ENCODE measurements at regions not wholly inside any gene's neighbourhood (a gene's known extent, or its start where the extent isn't known, plus 50 kb on each side); places are given as distances from the start of the nearest gene placed in this dataset.
"Not testable (repeated sequence)": the region's sequence is repeated elsewhere in the genome, so short reads cannot be mapped to it uniquely, and the experiment has no call there.

GRCh38 chr5:130955041-130955440 is 210.0 kb downstream of the HINT1 start:
- no peak for DNase-seq (ENCODE audit: low spot score)

- no peak for DNase-seq (ENCODE audit: low spot score)
These were observed 210.7 kb downstream of the HINT1 start for GRCh38 chr5:130954336-130954735.

GRCh38 chr5:130939059-130939458 is 226.0 kb downstream of the HINT1 start:
- DNase-seq (ENCODE audit: low spot score): no peak

GRCh38 chr5:130937046-130937445 is 228.0 kb downstream of the HINT1 start:
- DNase-seq (ENCODE audit: low spot score): no peak

- no peak for DNase-seq (ENCODE audit: low spot score)
These were observed 241.4 kb downstream of the HINT1 start for GRCh38 chr5:130923543-130924124.

- no peak for DNase-seq (ENCODE audit: low spot score)
These were observed 253.0 kb downstream of the HINT1 start for GRCh38 chr5:130912088-130912487.

- DNase-seq (ENCODE audit: low spot score): no peak
These were observed 256.9 kb downstream of the HINT1 start for GRCh38 chr5:130908186-130908585.

- DNase-seq (ENCODE audit: low spot score): peak; percentile 52
These were observed 267.4 kb downstream of the HINT1 start for GRCh38 chr5:130897537-130898195.

GRCh38 chr5:130897181-130897536 is 267.9 kb downstream of the HINT1 start:
- not testable (repeated sequence) for DNase-seq (ENCODE audit: low spot score)

GRCh38 chr5:130896636-130897035 is 268.4 kb downstream of the HINT1 start:
- no peak for DNase-seq (ENCODE audit: low spot score)

- no peak for DNase-seq (ENCODE audit: low spot score)
These were observed 272.1 kb downstream of the HINT1 start for GRCh38 chr5:130893006-130893405.

GRCh38 chr5:130890610-130891009 is 274.4 kb downstream of the HINT1 start:
- DNase-seq (ENCODE audit: low spot score): no peak

GRCh38 chr5:130885691-130886090 is 279.4 kb downstream of the HINT1 start:
- DNase-seq (ENCODE audit: low spot score): no peak

- no peak for DNase-seq (ENCODE audit: low spot score)
These were observed 280.0 kb downstream of the HINT1 start for GRCh38 chr5:130885027-130885426.

GRCh38 chr5:130884023-130884422 is 281.0 kb downstream of the HINT1 start:
- no peak for DNase-seq (ENCODE audit: low spot score)

GRCh38 chr5:130875656-130876055 is 289.4 kb downstream of the HINT1 start:
- no peak for DNase-seq (ENCODE audit: low spot score)

GRCh38 chr5:130874861-130875417 is 290.1 kb downstream of the HINT1 start:
- no peak for DNase-seq (ENCODE audit: low spot score)

GRCh38 chr5:130871346-130872086 is 293.5 kb downstream of the HINT1 start:
- peak; percentile 19 for DNase-seq (ENCODE audit: low spot score)

- DNase-seq (ENCODE audit: low spot score): no peak
These were observed 294.4 kb downstream of the HINT1 start for GRCh38 chr5:130870691-130871090.

- no peak for DNase-seq (ENCODE audit: low spot score)
These were observed 296.7 kb downstream of the HINT1 start for GRCh38 chr5:130868186-130868840.

GRCh38 chr5:130845049-130845765 is 319.8 kb downstream of the HINT1 start:
- no peak for DNase-seq (ENCODE audit: low spot score)

Measured in H4 (cell line).